ENCODE measurements at regions not wholly inside any gene's neighbourhood (a gene's known extent, or its start where the extent isn't known, plus 50 kb on each side); places are given as distances from the start of the nearest gene placed in this dataset.

- TF ChIP-seq CTCF (IDR thresholded peaks at IDR 0.05; ENCODE audit: low read length): no peak
- TF ChIP-seq EZH2 (IDR thresholded peaks at IDR 0.05; ENCODE audit: borderline replicate concordance, low read length): no peak
Observed at GRCh38 chr5:23318166-23318565, 189.2 kb upstream of the PRDM9 start.
